GM18519 (cell line): ENCODE measurements at regions not wholly inside any gene's neighbourhood (a gene's known extent, or its start where the extent isn't known, plus 50 kb on each side); places are given as distances from the start of the nearest gene placed in this dataset.

Source experiments
- ATAC-seq: cut with Tn5 transposase; IDR thresholded peaks from one replicate; pipeline ENCODE4 v1.9.1; 2021; ENCODE audit warnings: mild to moderate bottlenecking, moderate library complexity; ENCODE audit not compliant: unreplicated experiment, low FRiP score

GRCh38 chr13:53782488-53782961, 753.9 kb downstream of the OLFM4 start:
- peak; percentile 52 for ATAC-seq

- ATAC-seq = no peak
These were observed 754.9 kb downstream of the OLFM4 start for GRCh38 chr13:53783471-53783870.

GRCh38 chr13:53788286-53788685, 759.7 kb downstream of the OLFM4 start:
- ATAC-seq = no peak

GRCh38 chr13:53800011-53800410, 771.4 kb downstream of the OLFM4 start:
- ATAC-seq = no peak

GRCh38 chr13:53807251-53807834, 778.7 kb downstream of the OLFM4 start:
- no peak for ATAC-seq

GRCh38 chr13:53821632-53822031, 793.0 kb downstream of the OLFM4 start:
- ATAC-seq = no peak

- no peak for ATAC-seq
These were observed 793.5 kb downstream of the OLFM4 start for GRCh38 chr13:53822136-53822535.

- no peak for ATAC-seq
These were observed 810.8 kb downstream of the OLFM4 start for GRCh38 chr13:53839461-53839860.

- no peak for ATAC-seq
These were observed 816.0 kb downstream of the OLFM4 start for GRCh38 chr13:53844473-53845146.

- ATAC-seq = no peak
These were observed 818.9 kb downstream of the OLFM4 start for GRCh38 chr13:53847502-53847901.

GRCh38 chr13:53848366-53848961, 819.9 kb downstream of the OLFM4 start:
- no peak for ATAC-seq

- no peak for ATAC-seq
These were observed 825.7 kb downstream of the OLFM4 start for GRCh38 chr13:53854321-53854720.

GRCh38 chr13:53856573-53857195, 828.1 kb downstream of the OLFM4 start:
- no peak for ATAC-seq

- no peak for ATAC-seq
These were observed 834.9 kb downstream of the OLFM4 start for GRCh38 chr13:53863520-53863919.

- no peak for ATAC-seq
These were observed 844.9 kb downstream of the OLFM4 start for GRCh38 chr13:53873558-53873957.

GRCh38 chr13:53878861-53879260, 850.2 kb downstream of the OLFM4 start:
- ATAC-seq = no peak

- ATAC-seq = no peak
These were observed 857.4 kb downstream of the OLFM4 start for GRCh38 chr13:53885997-53886396.

GRCh38 chr13:53890696-53891095, 862.1 kb downstream of the OLFM4 start:
- ATAC-seq = no peak

- ATAC-seq = no peak
These were observed 873.0 kb downstream of the OLFM4 start for GRCh38 chr13:53901593-53901992.

GRCh38 chr13:53907891-53908290, 879.3 kb downstream of the OLFM4 start:
- ATAC-seq = no peak

GRCh38 chr13:53920916-53921315, 892.3 kb downstream of the OLFM4 start:
- ATAC-seq = no peak
